ENCODE measurements at regions not wholly inside any gene's neighbourhood (a gene's known extent, or its start where the extent isn't known, plus 50 kb on each side); places are given as distances from the start of the nearest gene placed in this dataset.

DNA sequence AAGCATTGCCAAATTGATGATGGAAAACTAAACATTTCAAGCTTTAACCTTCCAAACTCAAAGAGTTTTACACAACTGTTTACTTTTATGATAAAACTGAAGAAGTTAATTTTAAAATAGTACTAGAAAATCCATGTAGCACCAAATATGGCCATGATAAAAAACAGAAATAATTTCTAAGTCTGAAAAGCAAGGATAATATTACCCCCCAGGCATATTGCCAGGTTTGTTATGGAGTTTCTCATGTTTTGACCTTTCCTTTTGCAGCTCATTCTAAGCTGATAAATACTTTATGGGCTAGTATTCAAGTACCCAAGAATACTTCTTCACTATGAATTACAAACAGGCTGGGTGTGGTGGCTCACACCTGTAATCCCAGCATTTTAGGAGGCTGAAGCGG lies 209.9 kb upstream of the ZFP64 start:
- no peaks in the 10 kb centered on the region for H3K36me3 Mint-ChIP-seq
- no peaks in the 10 kb centered on the region for H4K20me1 ChIP-seq (ENCODE audit: low read depth)

GRCh38 chr20:52399352-52399751 lies 207.8 kb upstream of the ZFP64 start:
- H3K36me3 Mint-ChIP-seq, result no peaks in the 10 kb centered on the region
- H3K4me2 ChIP-seq, result no peak overlapping the region

More for the DNA sequence above, 209.9 kb upstream of the ZFP64 start:
- H3K9me3 ChIP-seq (ENCODE audit: low read depth), result no peaks in the 10 kb centered on the region
- H3K9ac ChIP-seq, result no peak overlapping the region
- H3K27me3 ChIP-seq, result no peaks in the 10 kb centered on the region
- H3K27ac Mint-ChIP-seq, result no peak overlapping the region
- TF ChIP-seq EZH2phosphoT487 (IDR thresholded peaks at IDR 0.05) (no peak), EZH2 (IDR thresholded peaks at IDR 0.05) (no peak)
- TF ChIP-seq, protein P1, sequence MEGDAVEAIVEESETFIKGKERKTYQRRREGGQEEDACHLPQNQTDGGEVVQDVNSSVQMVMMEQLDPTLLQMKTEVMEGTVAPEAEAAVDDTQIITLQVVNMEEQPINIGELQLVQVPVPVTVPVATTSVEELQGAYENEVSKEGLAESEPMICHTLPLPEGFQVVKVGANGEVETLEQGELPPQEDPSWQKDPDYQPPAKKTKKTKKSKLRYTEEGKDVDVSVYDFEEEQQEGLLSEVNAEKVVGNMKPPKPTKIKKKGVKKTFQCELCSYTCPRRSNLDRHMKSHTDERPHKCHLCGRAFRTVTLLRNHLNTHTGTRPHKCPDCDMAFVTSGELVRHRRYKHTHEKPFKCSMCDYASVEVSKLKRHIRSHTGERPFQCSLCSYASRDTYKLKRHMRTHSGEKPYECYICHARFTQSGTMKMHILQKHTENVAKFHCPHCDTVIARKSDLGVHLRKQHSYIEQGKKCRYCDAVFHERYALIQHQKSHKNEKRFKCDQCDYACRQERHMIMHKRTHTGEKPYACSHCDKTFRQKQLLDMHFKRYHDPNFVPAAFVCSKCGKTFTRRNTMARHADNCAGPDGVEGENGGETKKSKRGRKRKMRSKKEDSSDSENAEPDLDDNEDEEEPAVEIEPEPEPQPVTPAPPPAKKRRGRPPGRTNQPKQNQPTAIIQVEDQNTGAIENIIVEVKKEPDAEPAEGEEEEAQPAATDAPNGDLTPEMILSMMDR (IDR thresholded peaks at IDR 0.05), result no peak
- H3K4me2 ChIP-seq, result no peak overlapping the region
- H2AFZ ChIP-seq (replicated peaks), result no peak overlapping the region
- H3K4me1 Mint-ChIP-seq, result peaks cover 8% of the 10 kb centered on the region
- peaks cover 3% of the 10 kb centered on the region for H3K9me3 Mint-ChIP-seq
- no peaks in the 10 kb centered on the region for H3F3A ChIP-seq (ENCODE audit: low read depth)
- no peak for DNase-seq (ENCODE audit: low spot score)
- no peaks in the 10 kb centered on the region for H3K79me2 ChIP-seq (ENCODE audit: low read depth)
- no peak overlapping the region for H3K4me3 Mint-ChIP-seq
- no peak overlapping the region for H3K27ac ChIP-seq
- no peak overlapping the region for H3K4me3 ChIP-seq
- no peaks in the 10 kb centered on the region for H3K4me1 ChIP-seq
- H3K27me3 Mint-ChIP-seq (ENCODE audit: insufficient read depth, low read depth), result peaks cover 6% of the 10 kb centered on the region
- no peaks in the 10 kb centered on the region for H3K36me3 ChIP-seq

GRCh38 chr20:52389606-52390005 lies 198.0 kb upstream of the ZFP64 start:
- TF ChIP-seq EZH2 (IDR thresholded peaks at IDR 0.05) (no peak), EZH2phosphoT487 (IDR thresholded peaks at IDR 0.05) (no peak)
- TF ChIP-seq, protein P1 (IDR thresholded peaks at IDR 0.05), result no peak
- H3F3A ChIP-seq (ENCODE audit: low read depth), result no peaks in the 10 kb centered on the region
- H3K36me3 ChIP-seq, result no peaks in the 10 kb centered on the region
- DNase-seq (ENCODE audit: low spot score), result no peak
- no peak overlapping the region for H3K9ac ChIP-seq
- no peaks in the 10 kb centered on the region for H3K27me3 ChIP-seq
- no peaks in the 10 kb centered on the region for H4K20me1 ChIP-seq (ENCODE audit: low read depth)
- H3K27ac ChIP-seq, result no peak overlapping the region
- H3K9me3 ChIP-seq (ENCODE audit: low read depth), result no peaks in the 10 kb centered on the region
- no peak overlapping the region for H3K4me2 ChIP-seq
- no peaks in the 10 kb centered on the region for H3K4me1 ChIP-seq
- H3K27ac Mint-ChIP-seq, result no peak overlapping the region
- peaks cover 10% of the 10 kb centered on the region for H3K4me1 Mint-ChIP-seq
- H3K36me3 Mint-ChIP-seq, result no peaks in the 10 kb centered on the region
- H3K9me3 Mint-ChIP-seq, result no peaks in the 10 kb centered on the region
- H3K4me3 Mint-ChIP-seq, result no peak overlapping the region
- H2AFZ ChIP-seq (replicated peaks), result no peak overlapping the region
- no peak overlapping the region for H3K4me3 ChIP-seq
- no peaks in the 10 kb centered on the region for H3K79me2 ChIP-seq (ENCODE audit: low read depth)
- no peaks in the 10 kb centered on the region for H3K27me3 Mint-ChIP-seq (ENCODE audit: insufficient read depth, low read depth)

More at GRCh38 chr20:52399352-52399751, 207.8 kb upstream of the ZFP64 start:
- Mint-ChIP-seq H3K4me3 (no peak overlapping the region), H3K9me3 (peaks cover 3% of the 10 kb centered on the region), H3K27ac (peak overlapping the region; percentile 20), H3K4me1 (peaks cover 5% of the 10 kb centered on the region), H3K27me3 (ENCODE audit: insufficient read depth, low read depth) (peaks cover 6% of the 10 kb centered on the region)
- no peak for DNase-seq (ENCODE audit: low spot score)
- no peak overlapping the region for H2AFZ ChIP-seq (replicated peaks)
- H3K9ac ChIP-seq, result no peak overlapping the region
- no peaks in the 10 kb centered on the region for H4K20me1 ChIP-seq (ENCODE audit: low read depth)
- no peaks in the 10 kb centered on the region for H3K79me2 ChIP-seq (ENCODE audit: low read depth)
- H3K36me3 ChIP-seq, result no peaks in the 10 kb centered on the region
- TF ChIP-seq EZH2 (IDR thresholded peaks at IDR 0.05) (no peak), EZH2phosphoT487 (IDR thresholded peaks at IDR 0.05) (no peak)
- TF ChIP-seq, protein P1 (IDR thresholded peaks at IDR 0.05), result no peak
- H3K9me3 ChIP-seq (ENCODE audit: low read depth), result no peaks in the 10 kb centered on the region
- H3K4me3 ChIP-seq, result no peak overlapping the region
- no peaks in the 10 kb centered on the region for H3K4me1 ChIP-seq
- no peaks in the 10 kb centered on the region for H3F3A ChIP-seq (ENCODE audit: low read depth)
- no peak overlapping the region for H3K27ac ChIP-seq
- no peaks in the 10 kb centered on the region for H3K27me3 ChIP-seq
